OCI-LY7 (cell line): ENCODE measurements at regions not wholly inside any gene's neighbourhood (a gene's known extent, or its start where the extent isn't known, plus 50 kb on each side); places are given as distances from the start of the nearest gene placed in this dataset.

Experiments used
- BruUV-seq: library from RNA; stranded (reverse); fragments of 400-500 nt; replicated peaks from 2 replicates; lab custom pipeline; 2021; lab: Mats Ljungman, UMichigan
- CTCF ChIA-PET: fragments of 300-600 bp; sonication (Branson Sonifier 250); formaldehyde crosslinking; loops from one replicate; lab custom pipeline; 2022; ENCODE audit warnings: antibody characterized with exemption; ENCODE audit not compliant: unreplicated experiment; lab: Charles Lee
- POLR2A ChIA-PET: fragments of 300-600 bp; sonication (Branson Sonifier 250); formaldehyde crosslinking; loops from one replicate; lab custom pipeline; 2022; ENCODE audit warnings: antibody characterized with exemption; lab: Charles Lee
- DNase-seq: peaks from one replicate; pipeline ENCODE4 v3.0.0-alpha.2; 2015; ENCODE audit warnings: low spot score
- H2AFZ ChIP-seq: fragments of 200-600 bp; sonication (generic), shearing (Covaris generic); 2 replicates; pipeline ENCODE4 v1.6.1; 2014; ENCODE audit warnings: mild to moderate bottlenecking, antibody characterized with exemption, low read length, moderate library complexity
- H3K27ac ChIP-seq: fragments of 200-600 bp; sonication (generic); 2 replicates; pipeline ENCODE4 v1.5.1; 2014; ENCODE audit warnings: mixed run types, low read depth, mild to moderate bottlenecking, moderate library complexity, low read length, inconsistent platforms; ENCODE audit not compliant: poor library complexity, severe bottlenecking
- H3K36me3 ChIP-seq: fragments of 200-600 bp; sonication (generic); 2 replicates; pipeline ENCODE4 v1.6.1; 2014; ENCODE audit warnings: mild to moderate bottlenecking, antibody characterized with exemption, low read length, moderate library complexity, mixed read lengths; ENCODE audit not compliant: insufficient read depth
- H3K4me1 ChIP-seq: fragments of 200-600 bp; sonication (generic); 2 replicates; pipeline ENCODE4 v1.5.1; 2014; ENCODE audit warnings: mild to moderate bottlenecking, low read length; ENCODE audit not compliant: insufficient read depth, poor library complexity, severe bottlenecking
- H3K4me2 ChIP-seq: fragments of 200-600 bp; sonication (generic); 2 replicates; pipeline ENCODE4 v1.6.1; 2014; ENCODE audit warnings: mild to moderate bottlenecking, low read length
- H3K4me3 ChIP-seq: fragments of 200-600 bp; sonication (generic); 2 replicates; pipeline ENCODE4 v1.5.1; 2014; ENCODE audit warnings: mild to moderate bottlenecking, low read depth, low read length; ENCODE audit not compliant: poor library complexity, severe bottlenecking
- H3K79me2 ChIP-seq: fragments of 200-600 bp; sonication (generic); 2 replicates; pipeline ENCODE4 v1.6.1; 2016; ENCODE audit warnings: low read depth, mild to moderate bottlenecking, low read length, moderate library complexity, mixed read lengths; ENCODE audit not compliant: insufficient read depth
- H3K9me2 ChIP-seq: fragments of 200-600 bp; sonication (generic); 2 replicates; pipeline ENCODE4 v1.6.1; 2016; ENCODE audit warnings: mild to moderate bottlenecking, low read length, mixed read lengths; ENCODE audit not compliant: insufficient read depth
- H3K9me3 ChIP-seq: fragments of 200-600 bp; sonication (generic); 2 replicates; pipeline ENCODE4 v1.6.1; 2014; ENCODE audit warnings: mild to moderate bottlenecking, mixed run types, low read length, mixed read lengths
- H4K20me1 ChIP-seq: fragments of 200-600 bp; sonication (generic); 2 replicates; pipeline ENCODE4 v1.6.1; 2014; ENCODE audit warnings: mild to moderate bottlenecking, antibody characterized with exemption, low read length, moderate library complexity, mixed read lengths; ENCODE audit not compliant: insufficient read depth
- CTCF ChIP-seq: fragments of 200-600 bp; sonication (generic); conservative IDR thresholded peaks from 2 replicates; pipeline ENCODE4 v1.5.1; 2014; ENCODE audit warnings: mild to moderate bottlenecking, antibody characterized with exemption, low read length, moderate library complexity, mixed read lengths
- EZH2phosphoT487 ChIP-seq: fragments of 200-600 bp; sonication (generic); IDR thresholded peaks from 2 replicates; pipeline ENCODE4 v1.6.1; 2018; ENCODE audit warnings: low read depth, borderline replicate concordance, mild to moderate bottlenecking, mixed run types, antibody characterized with exemption, low read length, moderate library complexity, mixed read lengths
- intact Hi-C: fragments of 100-400 bp; cut with micrococcal nuclease; formaldehyde crosslinking; loops from one replicate; pipeline ENCODE4 v1.10.0; 2022; ENCODE audit not compliant: unreplicated experiment

GRCh38 chr4:60378010-60378409, 822.1 kb upstream of the ADGRL3 start:
- Histone ChIP-seq H3K9me2 (no peaks in the 10 kb centered on the region), H3K4me3 (no peak overlapping the region), H3K4me1 (no peaks in the 10 kb centered on the region), H3K9me3 (0 out of 2 replicates have a peak, but pooled peaks cover 4% of the 10 kb centered on the region), H2AFZ (no peak overlapping the region), H3K36me3 (no peaks in the 10 kb centered on the region), H3K79me2 (no peaks in the 10 kb centered on the region), H4K20me1 (no peaks in the 10 kb centered on the region), H3K4me2 (no peak overlapping the region), H3K27ac (no peak overlapping the region)
- CTCF ChIA-PET, result no interaction called here
- POLR2A ChIA-PET, result no interaction called here
- DNase-seq, result no peak
- BruUV-seq, result no TSS peak
- intact Hi-C loops, result no loop called here
- no peak for TF ChIP-seq CTCF
- no peak for TF ChIP-seq EZH2phosphoT487

- Histone ChIP-seq H3K27ac (no peak overlapping the region), H3K4me2 (no peak overlapping the region), H3K4me1 (no peaks in the 10 kb centered on the region), H3K9me2 (no peaks in the 10 kb centered on the region), H2AFZ (no peak overlapping the region), H3K9me3 (no peaks in the 10 kb centered on the region), H3K36me3 (no peaks in the 10 kb centered on the region), H3K79me2 (no peaks in the 10 kb centered on the region), H3K4me3 (no peak overlapping the region), H4K20me1 (no peaks in the 10 kb centered on the region)
- intact Hi-C loops, result no loop called here
- ChIA-PET POLR2A (interaction anchor here (0.5 to 0.7 kb wide), 2 partner anchors 1675 to 1927 kb away, joined by 3 to 4 read pairs; no protein-coding TSS in a partner anchor), CTCF (no interaction called here)
- no peak for TF ChIP-seq EZH2phosphoT487
- TF ChIP-seq CTCF, result no peak
- BruUV-seq, result no TSS peak
- DNase-seq, result no peak
Measured at GRCh38 chr4:60384516-60384915, 815.6 kb upstream of the ADGRL3 start.

- ChIA-PET POLR2A (no interaction called here), CTCF (no interaction called here)
- Histone ChIP-seq H3K79me2 (no peaks in the 10 kb centered on the region), H4K20me1 (no peaks in the 10 kb centered on the region), H2AFZ (no peak overlapping the region), H3K36me3 (no peaks in the 10 kb centered on the region), H3K9me2 (no peaks in the 10 kb centered on the region), H3K4me2 (no peak overlapping the region), H3K4me3 (no peak overlapping the region), H3K4me1 (no peaks in the 10 kb centered on the region), H3K27ac (no peak overlapping the region), H3K9me3 (no peaks in the 10 kb centered on the region)
- intact Hi-C loops, result no loop called here
- DNase-seq, result no peak
- TF ChIP-seq EZH2phosphoT487 (no peak), CTCF (no peak)
- no TSS peak for BruUV-seq
Measured at GRCh38 chr4:60389633-60390032, 810.5 kb upstream of the ADGRL3 start.
